NCI-H2196 (cell line): ENCODE measurements at regions not wholly inside any gene's neighbourhood (a gene's known extent, or its start where the extent isn't known, plus 50 kb on each side); places are given as distances from the start of the nearest gene placed in this dataset.

Source experiments
- DNase-seq: peaks from one replicate; lab custom pipeline; 2025; ENCODE audit not compliant: unreplicated experiment; lab: John Stamatoyannopoulos, UW

DNA sequence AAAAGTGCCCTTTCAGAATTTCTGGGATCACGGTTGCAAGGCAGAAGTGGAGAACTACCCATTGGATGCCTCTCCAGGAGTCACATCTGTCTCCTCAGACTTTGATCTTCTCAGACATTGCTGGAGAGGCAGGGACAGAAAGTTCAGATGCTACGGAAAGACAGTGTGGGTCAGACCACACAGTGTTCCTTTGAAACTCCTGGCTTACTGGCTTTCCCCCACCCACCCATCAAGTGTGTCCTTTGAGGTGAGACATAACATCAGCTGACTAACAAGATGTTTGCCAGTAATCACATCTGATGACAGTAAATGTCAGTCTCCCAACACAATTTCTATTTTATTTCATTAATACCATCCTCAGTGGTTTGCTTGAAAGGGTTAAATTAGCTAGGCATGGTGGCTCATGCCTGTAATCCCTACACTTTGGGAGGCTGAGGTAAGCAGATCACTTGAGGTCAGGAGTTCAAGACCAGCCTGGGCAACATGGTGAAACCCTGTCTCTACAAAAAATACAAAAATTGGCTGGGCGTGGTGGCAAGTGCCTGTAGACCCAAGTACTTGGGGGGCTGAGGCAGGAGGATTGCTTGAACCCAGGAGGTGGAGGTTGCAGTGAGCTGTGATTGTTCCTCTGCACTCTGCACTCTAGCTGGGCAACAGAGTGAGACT, 67.2 kb upstream of the SNX9 start:
- no peak for DNase-seq

GRCh38 chr6:157756708-157757429, 66.2 kb upstream of the SNX9 start:
- DNase-seq: peak; percentile 71

DNA sequence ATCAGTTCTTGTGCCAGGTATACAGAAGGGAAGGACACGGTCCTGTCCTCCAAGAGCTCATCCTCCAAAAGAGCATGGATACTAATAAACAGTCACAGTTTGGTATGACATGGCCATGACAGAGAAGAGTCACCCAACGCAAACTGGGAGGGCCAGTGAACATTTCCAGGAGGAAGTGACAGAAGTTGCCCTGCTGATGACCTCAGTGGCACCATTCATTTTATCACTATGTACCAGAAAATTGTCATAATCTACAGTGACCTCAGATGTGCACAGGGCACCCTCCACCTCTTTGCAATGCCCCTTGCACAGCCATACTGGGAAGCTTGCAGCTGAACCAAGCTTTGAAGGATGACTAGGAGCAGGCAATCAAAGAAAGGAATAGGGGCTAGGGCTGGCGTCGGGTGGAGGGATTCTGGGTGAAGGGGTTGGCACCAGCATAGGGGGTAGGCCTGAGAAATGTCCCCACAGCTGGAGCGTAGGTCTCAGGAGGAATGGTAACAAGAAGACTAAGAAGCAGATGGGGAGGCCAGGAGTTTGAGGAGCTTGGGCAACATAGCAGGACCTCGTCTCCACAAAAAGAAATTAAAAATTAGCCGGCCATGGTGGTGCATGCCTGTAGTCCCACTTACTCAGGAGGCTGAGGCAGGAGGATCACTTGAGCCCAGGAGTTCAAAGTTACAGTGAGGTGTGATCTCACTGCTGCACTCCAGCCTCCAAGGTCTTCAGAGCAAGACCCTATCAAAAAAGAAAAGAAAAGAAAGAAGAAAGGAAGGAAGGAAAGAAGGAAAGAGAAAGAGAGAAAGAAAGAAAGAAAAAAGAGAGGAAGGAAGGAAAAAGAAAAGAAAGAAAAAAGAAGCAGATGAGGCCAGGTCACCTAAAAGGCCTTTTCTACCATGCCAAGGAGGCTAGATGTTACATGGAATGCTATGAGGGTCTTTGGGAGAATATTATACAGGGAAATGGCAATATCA, 65.3 kb upstream of the SNX9 start:
- no peak for DNase-seq

- DNase-seq: no peak
These were observed 64.5 kb upstream of the SNX9 start for GRCh38 chr6:157758516-157759023.

DNA sequence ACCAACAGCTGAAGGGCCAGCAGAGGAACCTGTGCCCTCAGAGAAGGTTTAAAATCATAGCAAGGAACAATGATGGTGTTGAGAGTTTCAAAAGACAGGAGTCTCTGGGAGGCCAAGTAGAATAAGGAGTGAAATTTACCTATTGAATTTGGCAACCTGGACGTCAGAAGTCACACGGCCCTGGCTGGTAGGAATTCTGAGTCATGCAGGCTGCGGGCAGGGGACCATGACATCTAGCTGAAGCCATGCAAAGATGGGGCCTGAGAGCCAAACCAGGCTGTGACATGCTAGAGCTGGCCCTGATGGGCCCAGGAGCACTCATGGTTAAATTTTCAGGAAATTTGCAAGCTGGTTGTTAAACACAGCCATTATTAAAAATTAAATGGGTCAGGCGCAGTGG, 64.0 kb upstream of the SNX9 start:
- DNase-seq: no peak

- no peak for DNase-seq
These were observed 62.9 kb upstream of the SNX9 start for GRCh38 chr6:157760137-157760536.

- no peak for DNase-seq
These were observed 62.3 kb upstream of the SNX9 start for GRCh38 chr6:157760589-157761330.

DNA sequence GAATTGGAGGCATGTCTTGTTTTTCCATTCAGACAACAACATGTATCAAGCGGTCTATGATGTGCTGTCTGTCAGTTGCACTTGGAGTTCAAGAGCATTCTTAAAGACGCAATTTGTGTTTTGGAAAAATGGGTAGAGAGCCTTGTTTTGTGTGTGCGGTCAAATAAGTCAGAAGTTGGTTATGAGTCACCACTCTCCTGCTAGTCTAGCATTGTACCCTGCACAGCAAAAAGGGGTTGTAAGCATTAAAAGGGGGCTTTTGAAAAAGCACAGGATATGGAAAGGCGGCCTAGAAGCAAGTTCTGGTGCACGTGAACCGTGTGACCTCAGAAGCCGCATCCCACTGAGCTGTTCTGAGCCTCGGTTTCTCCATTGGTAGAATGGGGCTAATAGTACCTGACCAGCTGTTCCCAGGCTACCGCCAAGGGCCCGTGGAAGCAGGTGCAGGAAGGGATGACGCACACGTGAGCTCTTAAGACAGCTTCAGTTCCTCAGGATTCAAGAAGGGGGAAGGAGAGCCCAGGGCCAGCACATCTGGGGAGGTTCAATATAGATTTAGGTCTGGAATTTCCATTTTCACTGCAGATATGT, 61.6 kb upstream of the SNX9 start:
- DNase-seq: no peak

DNA sequence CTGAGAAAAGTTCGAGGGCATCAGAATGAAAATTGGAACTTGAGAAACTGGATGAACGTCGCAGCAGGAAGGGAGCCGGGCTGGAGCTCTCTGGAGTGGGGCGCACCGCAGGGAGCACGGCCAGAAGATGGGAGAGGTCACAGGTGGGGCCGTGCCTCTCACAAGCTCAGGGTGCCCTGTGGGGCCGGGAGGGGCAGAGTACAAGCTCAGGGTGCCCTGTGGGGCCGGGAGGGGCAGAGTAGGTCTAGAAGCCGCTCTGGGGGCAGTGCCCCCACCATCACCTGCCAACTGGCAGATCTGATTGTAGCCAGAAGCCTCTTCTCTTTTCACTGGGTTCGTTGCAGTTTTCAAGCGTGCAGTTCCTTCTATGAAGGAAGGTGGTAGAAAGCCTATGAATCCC, 61.1 kb upstream of the SNX9 start:
- no peak for DNase-seq

- no peak for DNase-seq
These were observed 60.4 kb upstream of the SNX9 start for GRCh38 chr6:157762636-157763035.

DNA sequence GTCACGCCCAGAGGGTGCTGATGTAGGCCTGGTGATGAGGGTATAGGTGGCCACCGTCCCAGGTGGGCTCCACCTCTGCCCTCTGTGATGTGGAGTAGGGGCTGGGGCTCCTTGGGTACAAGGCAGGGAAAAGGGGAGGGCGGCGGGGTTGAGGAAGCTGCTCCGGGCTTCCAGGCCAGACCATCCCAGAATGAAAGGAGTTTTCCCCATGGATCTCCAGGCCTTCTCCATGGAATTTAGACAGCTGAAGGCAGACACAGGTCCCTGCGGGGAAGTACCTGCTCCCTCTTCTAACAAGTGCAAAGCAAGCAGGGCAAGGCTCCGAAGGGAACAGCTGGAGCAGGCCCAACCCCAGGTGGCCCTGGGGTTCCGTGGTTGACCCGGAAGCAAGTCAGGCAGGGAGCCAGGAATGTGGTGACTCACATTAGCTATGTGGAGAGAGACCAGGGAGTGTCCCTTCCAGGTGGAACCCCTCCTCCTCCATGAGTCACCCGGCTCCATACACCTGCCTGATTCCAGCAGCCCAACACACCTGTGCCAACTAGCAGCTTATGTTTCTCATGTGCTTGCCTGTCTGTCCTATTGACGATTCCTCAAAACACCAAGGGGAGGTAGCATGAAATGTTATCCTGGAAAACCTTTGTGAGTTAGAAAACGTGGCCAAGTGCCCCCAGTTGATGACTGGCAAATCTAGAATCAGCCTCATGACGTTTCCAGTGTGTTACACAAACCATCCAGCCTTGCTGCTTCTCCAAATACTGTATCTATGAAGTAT, 59.7 kb upstream of the SNX9 start:
- peak; percentile 85 for DNase-seq

GRCh38 chr6:157763904-157764177, 59.2 kb upstream of the SNX9 start:
- DNase-seq: no peak

DNA sequence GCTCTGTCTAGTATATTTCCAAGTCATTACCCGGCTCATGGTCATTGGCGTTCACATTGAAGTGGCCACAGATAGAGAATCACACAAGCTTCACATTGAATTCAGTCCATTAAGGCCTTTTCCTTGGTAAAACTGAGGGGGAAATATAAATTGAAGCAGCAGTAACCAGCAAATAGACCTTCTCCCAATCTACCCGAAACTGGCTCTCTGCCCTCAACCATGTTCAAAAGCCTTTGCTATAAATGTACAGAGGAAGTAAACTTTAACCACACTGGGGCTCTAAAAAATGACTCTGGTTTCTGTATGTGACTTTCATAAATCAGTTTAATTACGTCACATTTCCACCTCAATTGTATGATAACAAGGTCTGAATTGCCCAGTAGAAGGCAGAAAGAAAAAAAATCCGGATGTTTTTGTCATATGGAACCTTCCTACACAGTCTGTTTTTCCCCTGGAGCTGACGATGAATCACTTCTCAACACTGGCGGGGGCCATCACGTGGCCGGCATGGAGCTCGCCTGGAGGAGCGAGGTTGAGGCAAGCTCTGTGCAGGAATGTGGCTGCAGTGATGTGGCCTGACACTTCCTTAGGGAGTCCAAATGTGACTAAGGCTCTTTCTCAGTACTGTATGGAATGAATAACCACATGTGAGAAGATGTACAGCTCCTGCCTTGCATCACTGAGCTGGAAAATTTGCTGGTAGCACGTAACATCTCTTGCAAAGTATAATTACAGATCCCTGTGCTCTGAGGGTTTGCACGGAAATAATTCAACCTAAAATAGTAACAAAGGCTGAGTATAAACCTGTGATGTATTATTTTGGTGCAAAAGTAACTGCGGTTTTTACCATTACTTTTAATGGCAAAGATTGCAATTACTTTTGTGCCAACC, 58.6 kb upstream of the SNX9 start:
- no peak for DNase-seq

GRCh38 chr6:157766901-157767774, 55.9 kb upstream of the SNX9 start:
- no peak for DNase-seq

GRCh38 chr6:157767775-157768156, 55.3 kb upstream of the SNX9 start:
- no peak for DNase-seq

- no peak for DNase-seq
These were observed 54.7 kb upstream of the SNX9 start for GRCh38 chr6:157768304-157768703.

GRCh38 chr6:157768863-157769551, 54.0 kb upstream of the SNX9 start:
- DNase-seq: no peak
